Ecto neural progenitor cell (in vitro differentiated cells): ENCODE measurements at regions not wholly inside any gene's neighbourhood (a gene's known extent, or its start where the extent isn't known, plus 50 kb on each side); places are given as distances from the start of the nearest gene placed in this dataset.

Source experiments
- DNase-seq: peaks from one replicate; pipeline ENCODE4 v3.0.0-alpha.2; 2018; ENCODE audit warnings: low spot score

- no peak for DNase-seq
These were observed 1065.8 kb upstream of the B3GALT2 start for GRCh38 chr1:194252199-194252598.

DNA sequence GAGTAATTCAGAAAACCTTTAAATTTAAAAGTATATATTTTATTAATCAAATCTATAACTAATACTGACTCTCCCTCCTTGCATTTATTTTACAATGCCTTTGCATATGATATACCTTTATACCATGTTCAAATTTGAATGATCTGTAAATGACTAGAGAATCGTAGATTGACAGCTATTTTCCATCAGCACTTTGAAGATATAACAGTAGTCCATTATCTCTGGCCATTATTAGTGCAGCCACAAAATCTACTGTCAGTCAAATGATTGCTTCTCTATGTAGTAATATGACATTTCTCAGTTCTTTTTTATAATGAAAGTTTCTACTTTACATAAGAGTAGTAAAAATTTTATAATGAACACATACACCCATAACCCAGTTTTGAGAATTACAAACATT, 1054.8 kb upstream of the B3GALT2 start:
- DNase-seq, result no peak

- DNase-seq, result no peak
These were observed 1046.7 kb upstream of the B3GALT2 start for GRCh38 chr1:194233069-194233468.

- DNase-seq, result no peak
These were observed 1044.1 kb upstream of the B3GALT2 start for GRCh38 chr1:194230351-194231144.

GRCh38 chr1:194228427-194228826, 1042.0 kb upstream of the B3GALT2 start:
- no peak for DNase-seq

GRCh38 chr1:194227161-194227560, 1040.7 kb upstream of the B3GALT2 start:
- no peak for DNase-seq

- DNase-seq, result no peak
These were observed 1039.4 kb upstream of the B3GALT2 start for GRCh38 chr1:194225821-194226220.

DNA sequence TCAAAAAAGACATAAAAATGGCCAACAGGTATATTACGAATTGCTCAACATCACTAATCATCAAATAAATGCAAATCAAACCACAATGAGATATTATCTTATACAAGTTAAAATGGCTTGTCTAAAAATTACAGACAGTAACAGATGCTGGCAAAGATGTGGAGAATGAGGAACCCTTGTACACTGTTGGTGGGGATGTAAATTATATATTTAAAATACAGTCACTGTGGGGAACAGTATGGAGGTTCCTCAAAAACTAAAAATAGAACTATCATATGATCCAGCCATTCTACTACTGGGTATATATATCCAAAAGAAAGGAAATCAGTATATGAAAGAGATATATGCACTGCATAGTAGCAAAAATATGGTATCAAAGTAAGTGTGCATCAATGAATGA, 1037.2 kb upstream of the B3GALT2 start:
- no peak for DNase-seq

- DNase-seq, result no peak
These were observed 1029.0 kb upstream of the B3GALT2 start for GRCh38 chr1:194215448-194215847.

DNA sequence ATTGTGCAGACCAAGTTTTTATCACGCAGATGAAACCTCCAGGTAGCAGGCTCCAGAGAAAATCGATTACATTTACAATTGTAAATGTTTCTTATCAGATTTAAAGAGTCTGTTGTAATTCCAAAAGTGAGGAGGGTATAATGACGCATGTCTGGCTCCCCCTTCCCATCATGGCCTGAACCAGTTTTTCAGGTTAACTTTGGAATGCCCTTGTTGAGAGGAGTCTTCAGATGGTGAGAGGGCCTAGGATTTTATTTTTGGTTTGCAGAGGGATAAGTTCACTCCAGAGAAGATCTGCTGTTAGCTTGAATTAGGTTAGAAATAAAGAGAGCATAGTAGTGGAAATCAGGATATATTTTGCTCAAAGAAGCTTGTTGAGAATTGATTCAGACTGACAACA, 1028.3 kb upstream of the B3GALT2 start:
- no peak for DNase-seq

GRCh38 chr1:194209920-194210319, 1023.5 kb upstream of the B3GALT2 start:
- no peak for DNase-seq

- DNase-seq, result no peak
These were observed 1022.3 kb upstream of the B3GALT2 start for GRCh38 chr1:194208674-194209073.

- DNase-seq, result no peak
These were observed 1010.1 kb upstream of the B3GALT2 start for GRCh38 chr1:194196562-194196961.

GRCh38 chr1:194194724-194195123, 1008.3 kb upstream of the B3GALT2 start:
- DNase-seq, result no peak

DNA sequence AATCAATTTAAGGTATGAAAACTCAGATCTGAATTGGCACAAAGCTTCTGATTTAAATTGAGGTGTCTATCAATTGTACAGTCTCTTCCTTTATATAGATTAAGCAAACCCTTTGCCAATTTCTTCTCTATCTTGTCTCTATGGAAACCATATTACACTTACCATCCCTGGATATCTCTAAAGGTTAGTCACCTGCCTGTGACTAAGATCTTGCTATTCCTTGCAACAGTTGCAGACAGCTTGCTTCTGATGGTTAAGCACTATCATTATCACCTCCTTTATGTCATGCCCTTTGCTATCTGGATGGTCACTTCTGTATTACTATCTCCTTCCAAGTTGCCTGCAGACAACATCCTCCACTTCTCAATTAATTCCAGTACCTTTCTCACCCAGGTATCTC, 998.6 kb upstream of the B3GALT2 start:
- no peak for DNase-seq

GRCh38 chr1:194184425-194184824, 998.0 kb upstream of the B3GALT2 start:
- no peak for DNase-seq

DNA sequence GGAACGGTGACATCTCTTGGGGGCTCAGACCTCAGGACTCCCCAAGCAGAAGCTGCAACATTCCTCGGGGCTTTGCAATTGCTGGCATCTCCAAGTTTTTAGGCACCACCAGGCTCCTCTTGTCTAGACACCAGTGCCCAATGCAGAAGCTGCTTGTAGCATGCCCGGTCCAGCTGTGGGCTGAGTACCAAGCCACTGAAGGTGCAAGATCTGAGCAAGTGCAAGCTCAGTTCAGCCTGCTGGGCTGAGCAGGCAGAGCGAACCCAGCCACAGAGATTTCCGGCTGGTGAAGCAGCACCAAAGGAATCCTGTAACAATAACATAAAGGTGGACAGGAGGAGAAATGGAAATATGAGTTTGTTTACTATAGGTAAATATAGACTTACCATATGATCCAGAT, 995.4 kb upstream of the B3GALT2 start:
- DNase-seq, result no peak

DNA sequence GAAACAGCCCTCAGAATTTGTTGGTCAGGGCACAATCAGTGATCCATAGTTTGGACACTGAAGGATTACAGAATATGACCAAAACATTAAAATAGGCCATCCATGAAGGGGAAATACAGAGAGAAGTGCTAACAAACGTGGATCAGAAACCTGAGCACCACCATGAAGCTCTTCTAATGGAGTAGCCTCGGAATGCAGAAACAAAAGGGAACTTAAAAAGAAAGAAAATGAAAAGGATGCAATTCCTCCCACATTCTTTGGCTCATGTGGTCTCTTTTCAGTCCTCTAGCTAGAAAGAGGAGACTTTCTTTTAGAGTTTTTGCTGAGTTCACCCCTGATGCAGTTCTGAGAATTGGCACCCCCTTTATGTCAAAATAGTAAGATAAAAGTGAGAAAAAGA, 989.8 kb upstream of the B3GALT2 start:
- DNase-seq, result no peak

DNA sequence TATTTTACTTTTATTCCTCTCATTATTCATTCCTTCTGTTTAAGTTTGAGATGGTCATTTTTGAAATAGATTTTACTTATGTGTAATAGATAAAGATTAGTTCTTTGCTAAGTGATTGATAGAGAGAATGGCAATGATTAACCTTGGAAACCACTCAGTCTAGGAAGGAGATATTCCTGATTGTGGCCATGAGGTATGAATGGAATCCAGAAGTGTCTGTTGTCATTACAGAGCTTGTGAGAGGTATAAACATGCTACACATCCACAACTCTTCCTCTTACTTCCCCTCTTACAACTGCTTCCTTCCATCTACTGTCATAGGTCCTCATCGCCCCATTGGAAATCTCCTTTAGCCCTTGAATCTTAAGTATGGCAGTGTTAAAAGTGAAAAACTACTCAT, 988.8 kb upstream of the B3GALT2 start:
- no peak for DNase-seq

- DNase-seq, result no peak
These were observed 988.1 kb upstream of the B3GALT2 start for GRCh38 chr1:194174528-194174927.

DNA sequence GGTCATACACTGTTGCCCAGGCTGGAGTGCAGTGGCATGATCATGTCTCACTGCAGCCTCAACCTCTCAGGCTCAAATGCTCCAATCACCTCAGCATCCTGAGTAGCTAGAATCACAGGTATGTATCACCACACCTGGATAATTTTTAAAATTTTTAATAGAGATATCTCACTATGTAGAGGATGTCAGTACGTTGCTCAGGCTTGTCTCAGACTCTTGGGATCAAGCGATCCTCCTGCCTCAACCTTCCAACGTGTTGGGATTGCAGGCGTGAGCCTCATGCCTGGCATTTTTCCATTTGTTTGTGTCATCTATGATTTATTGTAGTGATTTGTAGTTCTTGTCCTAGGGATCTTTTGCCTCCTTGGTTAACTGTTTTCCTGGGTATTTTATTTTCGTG, 985.2 kb upstream of the B3GALT2 start:
- no peak for DNase-seq

DNA sequence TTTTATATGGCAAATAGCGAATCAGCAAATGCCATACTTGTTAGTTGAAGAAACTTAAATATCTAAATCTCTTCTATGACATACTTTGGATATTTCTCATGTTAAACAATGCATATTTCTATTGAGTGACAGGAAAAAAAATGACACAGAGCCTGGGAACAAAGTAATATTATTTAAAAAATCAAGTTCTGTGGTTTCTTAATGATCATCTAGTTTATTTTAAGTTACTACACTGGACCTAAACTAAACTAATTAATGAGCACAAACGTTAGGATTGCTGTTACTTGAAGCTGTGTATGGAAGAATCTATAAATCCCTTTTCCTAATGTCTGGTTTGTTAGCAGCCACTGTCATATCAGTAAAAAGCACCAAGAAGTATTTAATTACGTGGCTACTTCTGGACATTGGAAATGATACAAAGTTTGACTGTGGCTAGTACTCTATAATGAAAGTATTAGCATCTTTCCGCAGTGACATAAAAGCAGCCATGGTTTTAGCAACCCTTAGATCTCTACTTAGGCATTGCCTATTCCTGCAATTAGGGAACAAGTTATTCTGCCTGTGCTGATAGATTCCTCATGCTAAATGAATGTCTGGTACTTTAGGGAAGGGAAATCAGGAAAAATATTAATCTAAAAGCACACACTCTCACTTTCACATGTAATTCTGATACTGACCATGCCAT, 981.7 kb upstream of the B3GALT2 start:
- DNase-seq, result no peak

DNA sequence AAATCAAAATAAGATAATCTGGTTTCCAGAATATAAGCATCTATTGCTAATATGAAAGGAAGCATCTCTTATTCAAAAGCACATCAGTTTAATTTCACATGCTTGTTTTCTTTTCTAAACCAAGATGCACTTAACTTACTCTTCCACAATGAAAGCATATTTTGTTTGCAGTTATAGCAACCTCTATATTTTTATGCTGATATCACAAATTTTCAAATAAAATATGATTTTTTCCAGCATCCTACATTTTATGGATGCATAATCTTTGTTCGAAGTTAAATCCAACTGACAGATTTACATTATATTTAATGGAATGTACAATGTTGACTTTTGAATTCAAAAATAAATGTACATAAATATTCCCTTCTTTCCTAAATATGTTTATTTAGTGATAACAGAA, 978.3 kb upstream of the B3GALT2 start:
- no peak for DNase-seq

DNA sequence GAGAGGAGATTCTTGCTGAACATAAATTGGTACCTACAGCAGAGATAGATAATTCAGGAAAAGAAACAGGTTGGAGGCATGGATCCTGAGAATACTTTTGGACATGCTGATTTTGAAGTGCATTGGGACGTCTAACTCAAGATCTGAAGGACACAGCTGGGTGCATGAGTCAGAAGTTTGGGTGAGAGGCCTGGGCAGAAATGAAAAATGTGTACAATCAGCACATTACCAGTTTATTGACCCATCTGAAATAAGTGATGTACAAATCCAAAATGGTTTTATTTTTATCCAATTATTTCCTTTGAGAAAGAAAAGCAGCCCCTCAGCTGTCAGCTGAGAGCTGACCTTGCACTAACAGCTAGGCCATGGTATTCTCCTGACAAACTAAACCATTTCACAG, 975.2 kb upstream of the B3GALT2 start:
- DNase-seq, result no peak
